Nephron (organoid): ENCODE measurements at regions not wholly inside any gene's neighbourhood (a gene's known extent, or its start where the extent isn't known, plus 50 kb on each side); places are given as distances from the start of the nearest gene placed in this dataset.

Source experiments
- H3K27ac Mint-ChIP-seq, 3 experiments: 2 replicates each; pipeline ENCODE4 v1.8.0; 2020; ENCODE audit warnings: mixed read lengths in 3 of 3, mild to moderate bottlenecking in 2 of 3, moderate library complexity in 1 of 3
- H3K27me3 Mint-ChIP-seq: 2 replicates; pipeline ENCODE4 v1.8.0; 2021; ENCODE audit warnings: low read depth, mild to moderate bottlenecking, moderate library complexity, mixed read lengths
- H3K36me3 Mint-ChIP-seq: 2 replicates; pipeline ENCODE4 v1.8.0; 2020; ENCODE audit warnings: low read depth, mixed read lengths
- H3K4me1 Mint-ChIP-seq: 2 replicates; pipeline ENCODE4 v1.8.0; 2020; ENCODE audit warnings: mixed read lengths
- H3K4me3 Mint-ChIP-seq, 3 experiments: 2 replicates each; pipeline ENCODE4 v1.8.0; 2020; ENCODE audit warnings: mild to moderate bottlenecking in 3 of 3, mixed read lengths in 3 of 3, moderate library complexity in 2 of 3
- H3K9me3 Mint-ChIP-seq: 2 replicates; pipeline ENCODE4 v1.8.0; 2020; ENCODE audit warnings: mixed read lengths
- CTCF ChIP-seq, 3 experiments: fragments of 200-600 bp; sonication (generic); IDR thresholded peaks; one replicate each; pipeline ENCODE4 v1.5.0; 2021; ENCODE audit warnings: antibody characterized with exemption in 3 of 3; ENCODE audit not compliant: unreplicated experiment in 3 of 3

GRCh38 chr7:133201470-133201869 is 51.4 kb upstream of the EXOC4 start:
- no peak overlapping the region for H3K27ac Mint-ChIP-seq
- peaks cover 10% of the 10 kb centered on the region for H3K4me1 Mint-ChIP-seq
- H3K9me3 Mint-ChIP-seq: no peaks in the 10 kb centered on the region
- no peaks in the 10 kb centered on the region for H3K36me3 Mint-ChIP-seq
- H3K27me3 Mint-ChIP-seq: peaks cover 11% of the 10 kb centered on the region
- H3K4me3 Mint-ChIP-seq: no peak overlapping the region
- no peak for TF ChIP-seq CTCF (IDR thresholded peaks at IDR 0.05; ENCODE audit: unreplicated experiment in 3 of 3)

GRCh38 chr7:133202942-133203341 is 49.9 kb upstream of the EXOC4 start:
- TF ChIP-seq CTCF (IDR thresholded peaks at IDR 0.05; ENCODE audit: unreplicated experiment in 3 of 3): no peak
- peaks cover 7% of the 10 kb centered on the region for H3K27me3 Mint-ChIP-seq
- H3K4me1 Mint-ChIP-seq: no peaks in the 10 kb centered on the region
- H3K27ac Mint-ChIP-seq: no peak overlapping the region
- no peaks in the 10 kb centered on the region for H3K36me3 Mint-ChIP-seq
- H3K9me3 Mint-ChIP-seq: peaks cover 2% of the 10 kb centered on the region
- no peak overlapping the region for H3K4me3 Mint-ChIP-seq
